GM18505 (cell line): ENCODE measurements at regions not wholly inside any gene's neighbourhood (a gene's known extent, or its start where the extent isn't known, plus 50 kb on each side); places are given as distances from the start of the nearest gene placed in this dataset.
"Not testable (repeated sequence)": the region's sequence is repeated elsewhere in the genome, so short reads cannot be mapped to it uniquely, and the experiment has no call there.

Experiments used
- ATAC-seq: cut with Tn5 transposase; IDR thresholded peaks from one replicate; pipeline ENCODE4 v1.9.1; 2021; ENCODE audit not compliant: unreplicated experiment
- POLR2A ChIP-seq: IDR thresholded peaks from 4 replicates; pipeline ENCODE4 v1.6.1; 2011; ENCODE audit warnings: borderline replicate concordance; ENCODE audit not compliant: insufficient read depth, insufficient read length; ENCODE audit errors: extremely low read depth

DNA sequence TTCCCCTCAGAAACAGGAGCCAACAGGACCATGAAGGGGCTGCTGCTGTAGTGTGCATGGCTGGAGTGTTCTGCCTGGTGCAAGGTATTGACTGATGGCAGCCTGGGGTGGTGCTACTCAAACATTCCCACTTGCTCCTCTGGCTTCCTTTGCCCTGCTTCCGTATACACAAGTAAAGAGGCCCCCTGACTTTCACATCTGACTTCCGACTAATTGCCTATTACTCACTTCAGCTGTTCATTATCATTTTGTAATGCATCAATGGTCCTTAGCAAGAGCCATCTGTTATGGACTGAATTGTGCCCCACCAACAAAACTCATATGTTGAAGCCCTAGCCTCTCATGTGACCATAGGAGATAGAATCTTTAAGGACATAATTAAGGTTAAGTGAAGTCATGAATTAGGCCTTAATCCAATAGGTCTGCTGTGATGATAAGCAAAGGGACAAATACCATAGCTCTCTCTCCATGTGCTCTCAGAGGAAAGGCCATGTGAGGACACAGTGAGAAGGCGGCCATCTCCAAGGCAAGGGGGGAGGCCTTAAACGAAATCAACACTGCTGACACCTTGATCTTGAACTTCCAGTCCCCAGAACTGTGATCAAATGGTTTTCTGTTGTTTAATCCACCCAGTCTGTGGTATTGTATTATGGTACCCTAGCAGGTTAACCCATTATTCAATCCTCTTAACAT is 122.5 kb upstream of the CLNK start:
- ATAC-seq: no peak
- TF ChIP-seq POLR2A: no peak

DNA sequence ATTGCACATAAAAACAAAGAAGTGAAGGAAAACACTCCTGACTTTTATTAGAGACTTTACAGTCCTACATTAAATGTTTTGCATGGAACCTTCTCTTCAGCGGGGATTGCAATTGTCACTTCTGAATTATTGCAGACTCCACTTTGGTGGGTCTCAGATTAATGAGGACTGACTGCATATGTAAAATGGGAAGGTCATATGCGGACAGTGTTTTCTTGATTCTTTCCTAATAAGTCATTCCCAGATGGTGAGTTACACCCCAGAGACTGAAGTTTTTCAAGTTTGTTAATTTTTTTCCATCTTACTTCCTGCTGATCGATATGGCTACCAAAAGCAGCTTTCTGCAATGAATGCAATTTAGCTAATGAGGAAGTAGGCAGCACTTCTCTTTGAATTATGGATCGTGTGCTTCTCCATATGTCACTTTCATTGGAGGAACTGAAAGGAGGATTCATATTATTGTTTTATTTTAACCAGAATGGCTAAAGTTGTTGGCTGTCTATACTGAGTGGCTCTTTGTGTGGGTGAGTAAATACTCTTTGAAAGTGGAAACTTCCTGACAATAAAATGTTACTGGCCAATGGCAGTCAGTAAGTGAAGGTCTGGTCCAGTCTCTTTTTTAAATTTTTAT is 119.3 kb upstream of the CLNK start:
- ATAC-seq: no peak
- TF ChIP-seq POLR2A: no peak

DNA sequence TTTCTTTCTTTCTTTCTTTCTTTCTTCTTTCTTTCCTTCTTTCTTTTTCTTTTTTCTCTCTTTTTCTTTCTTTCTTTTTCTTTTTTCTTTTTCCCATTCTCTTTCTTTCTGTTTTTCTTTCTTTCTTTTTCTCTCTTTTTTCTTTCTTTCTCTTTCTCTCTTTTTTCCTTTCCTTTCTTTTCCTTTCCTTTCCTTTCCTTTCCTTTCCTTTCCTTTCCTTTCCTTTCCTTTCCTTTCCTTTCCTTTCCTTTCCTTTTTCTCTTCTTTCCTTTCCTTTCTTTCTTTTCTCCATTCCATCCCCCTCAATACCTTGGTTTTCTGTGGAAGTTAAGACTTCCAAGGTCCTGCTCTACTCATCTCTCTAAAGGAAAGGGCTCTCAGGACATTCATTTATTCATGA is 102.8 kb upstream of the CLNK start:
- no peak for ATAC-seq
- TF ChIP-seq POLR2A: no peak

DNA sequence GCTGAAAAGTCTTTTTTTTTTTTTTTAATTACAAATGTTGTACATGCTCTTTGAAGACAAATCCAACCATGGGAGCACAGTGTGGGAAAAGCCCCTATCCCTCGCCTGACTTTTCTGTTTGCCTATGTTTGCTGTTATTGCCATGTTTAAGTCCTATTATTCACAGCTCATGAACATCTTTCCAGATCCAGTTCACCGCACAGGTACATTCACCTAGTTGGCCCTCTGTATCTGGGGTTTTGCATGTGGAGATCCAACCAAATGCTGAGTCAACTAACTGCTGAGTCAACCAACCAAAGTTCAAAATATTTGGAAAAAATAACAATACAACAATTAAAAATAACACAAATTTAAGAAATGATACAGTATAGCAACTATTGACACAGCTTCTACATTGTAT is 100.1 kb upstream of the CLNK start:
- TF ChIP-seq POLR2A: no peak
- ATAC-seq: no peak

DNA sequence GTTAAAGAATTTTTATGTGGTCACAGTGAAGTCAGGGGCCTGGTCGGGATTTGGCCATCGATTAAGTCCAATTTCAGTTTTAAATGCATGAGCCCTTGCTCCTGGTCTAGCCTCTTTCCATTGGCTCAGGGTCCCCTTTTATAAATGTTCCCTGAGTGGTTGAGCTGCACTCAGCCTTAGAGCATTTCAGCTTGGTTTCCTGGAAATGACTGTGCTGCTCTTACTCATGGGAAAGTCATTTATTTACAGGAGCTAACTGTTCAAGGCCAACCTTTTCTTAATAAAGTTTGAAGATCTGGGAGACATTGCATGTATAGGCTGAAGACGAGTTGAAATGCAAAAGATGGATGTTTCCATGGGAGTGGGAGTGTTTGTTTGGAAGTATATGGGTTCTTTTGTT is 98.8 kb upstream of the CLNK start:
- TF ChIP-seq POLR2A: no peak
- ATAC-seq: no peak

DNA sequence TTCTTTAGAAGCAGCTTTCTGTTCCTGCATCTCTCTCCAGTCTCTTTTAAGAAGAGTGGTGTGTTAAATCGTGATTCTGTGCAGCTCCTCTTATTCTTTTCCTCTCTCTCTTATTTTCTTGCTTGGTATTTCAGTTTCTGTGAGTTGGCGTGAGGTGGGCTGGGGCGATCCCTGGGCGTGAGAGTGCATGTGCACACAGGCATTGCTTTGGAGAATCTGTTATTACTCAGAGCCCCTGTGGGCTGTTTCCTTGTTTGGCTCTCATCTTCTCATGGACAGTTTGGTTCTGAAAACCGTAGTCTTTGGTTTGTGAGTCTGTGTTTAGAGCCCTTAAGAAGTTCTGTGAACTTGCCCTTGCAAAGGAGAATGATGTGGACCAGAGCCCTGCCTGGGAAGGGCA is 97.2 kb upstream of the CLNK start:
- ATAC-seq: no peak
- TF ChIP-seq POLR2A: no peak

DNA sequence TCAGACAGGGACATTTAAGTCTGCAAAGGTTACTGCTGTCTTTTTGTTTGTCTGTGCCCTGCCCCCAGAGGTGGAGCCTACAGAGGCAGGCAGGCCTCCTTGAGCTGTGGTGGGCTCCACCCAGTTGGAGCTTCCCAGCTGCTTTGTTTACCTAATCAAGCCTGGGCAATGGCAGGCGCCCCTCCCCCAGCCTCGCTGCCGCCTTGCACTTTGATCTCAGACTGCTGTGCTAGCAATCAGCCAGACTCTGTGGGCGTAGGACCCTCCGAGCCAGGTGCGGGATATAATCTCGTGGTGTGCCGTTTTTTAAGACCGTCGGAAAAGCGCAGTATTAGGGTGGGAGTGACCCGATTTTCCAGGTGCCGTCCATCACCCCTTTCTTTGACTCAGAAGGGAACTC is 96.2 kb upstream of the CLNK start:
- not testable (repeated sequence) for ATAC-seq

DNA sequence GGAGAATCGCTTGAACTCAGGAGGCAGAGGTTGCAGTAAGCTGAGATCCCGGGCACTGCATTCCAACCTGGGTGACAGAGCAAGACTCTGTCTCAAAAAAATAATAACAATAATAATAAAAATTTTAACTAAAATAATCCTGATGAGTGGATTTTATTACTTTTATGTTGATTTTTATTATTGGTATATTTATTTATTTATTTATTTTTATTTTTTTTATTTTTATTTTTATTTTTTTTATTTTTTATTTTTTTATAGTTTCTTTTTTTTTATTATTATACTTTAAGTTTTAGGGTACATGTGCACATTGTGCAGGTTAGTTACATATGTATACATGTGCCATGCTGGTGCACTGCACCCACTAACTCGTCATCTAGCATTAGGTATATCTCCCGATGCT is 90.6 kb upstream of the CLNK start:
- not testable (repeated sequence) for ATAC-seq

DNA sequence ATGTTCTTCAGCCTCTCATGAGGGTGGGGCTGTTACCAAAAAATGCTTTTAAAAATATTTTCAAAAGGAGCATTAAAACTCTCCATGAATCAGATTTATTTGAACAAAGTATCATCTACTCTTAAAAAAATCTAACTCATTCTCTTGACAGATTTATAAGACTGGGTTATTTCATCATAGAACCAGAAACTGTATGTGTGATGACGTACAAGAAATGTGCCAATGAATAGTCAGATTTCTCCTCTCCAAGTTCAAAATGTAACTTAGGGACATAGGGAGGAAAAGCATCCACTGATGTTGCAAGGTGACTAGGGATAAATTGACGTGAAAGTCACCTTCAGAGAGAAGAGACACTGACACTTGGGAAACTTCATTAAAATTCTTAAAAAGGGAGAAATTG is 89.1 kb upstream of the CLNK start:
- ATAC-seq: no peak
- no peak for TF ChIP-seq POLR2A

DNA sequence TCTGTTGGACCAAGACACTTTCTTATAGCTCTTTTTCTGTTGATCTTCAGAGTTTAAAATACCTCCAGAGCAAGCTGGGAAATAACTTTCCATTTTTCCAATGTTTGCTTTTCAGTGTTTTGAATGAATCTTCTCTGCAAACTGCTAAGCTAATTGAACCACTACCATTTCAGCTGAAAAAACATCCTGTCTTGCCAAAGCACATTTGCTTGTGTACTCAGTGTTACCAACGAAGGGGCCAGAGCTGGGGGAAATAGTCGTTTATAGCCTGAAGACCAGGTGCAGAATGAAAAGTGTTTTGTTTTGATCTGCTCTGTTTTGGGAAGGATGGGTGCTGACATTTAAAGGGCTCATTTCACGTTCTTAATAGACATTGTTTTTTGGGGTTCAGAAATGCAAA is 88.4 kb upstream of the CLNK start:
- no peak for TF ChIP-seq POLR2A
- no peak for ATAC-seq

DNA sequence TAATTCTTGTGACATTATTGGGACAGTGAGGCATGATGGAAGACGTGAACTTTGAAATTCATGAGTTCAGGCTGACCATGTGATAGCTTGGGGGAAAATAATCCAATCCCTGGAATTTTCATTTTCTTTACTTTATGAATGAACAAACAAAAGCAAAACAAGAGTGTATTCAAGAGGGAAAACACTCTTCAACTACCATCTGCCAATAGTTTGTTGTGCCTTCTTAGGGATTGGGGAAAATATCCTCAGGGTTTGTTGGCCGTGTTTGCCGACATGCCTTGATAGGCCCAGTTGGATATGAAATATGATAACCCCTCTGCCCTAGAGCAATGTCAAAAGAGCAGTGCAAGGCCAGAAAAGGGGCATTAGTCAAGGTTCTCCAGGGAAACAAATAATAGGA is 80.8 kb upstream of the CLNK start:
- ATAC-seq: no peak
- TF ChIP-seq POLR2A: no peak

DNA sequence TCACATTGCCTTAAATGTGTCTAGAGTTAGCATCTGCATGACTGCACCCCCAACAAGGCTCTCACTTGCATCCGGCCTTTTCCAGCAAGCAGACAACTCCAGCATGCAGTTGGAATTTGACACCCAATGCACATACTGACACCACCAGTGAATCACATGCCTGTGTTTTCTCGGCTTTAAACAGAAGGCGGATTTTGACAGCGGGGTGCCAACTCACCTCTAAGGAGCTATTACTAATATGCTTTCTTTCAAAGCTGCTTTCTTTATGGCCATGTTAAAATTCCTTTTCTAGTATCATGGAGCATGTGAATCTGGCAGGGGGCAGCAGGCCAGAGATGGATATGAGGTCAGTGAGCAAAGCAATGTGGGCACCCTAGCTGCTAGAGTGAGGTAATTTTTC is 78.0 kb upstream of the CLNK start:
- TF ChIP-seq POLR2A: no peak
- ATAC-seq: no peak

DNA sequence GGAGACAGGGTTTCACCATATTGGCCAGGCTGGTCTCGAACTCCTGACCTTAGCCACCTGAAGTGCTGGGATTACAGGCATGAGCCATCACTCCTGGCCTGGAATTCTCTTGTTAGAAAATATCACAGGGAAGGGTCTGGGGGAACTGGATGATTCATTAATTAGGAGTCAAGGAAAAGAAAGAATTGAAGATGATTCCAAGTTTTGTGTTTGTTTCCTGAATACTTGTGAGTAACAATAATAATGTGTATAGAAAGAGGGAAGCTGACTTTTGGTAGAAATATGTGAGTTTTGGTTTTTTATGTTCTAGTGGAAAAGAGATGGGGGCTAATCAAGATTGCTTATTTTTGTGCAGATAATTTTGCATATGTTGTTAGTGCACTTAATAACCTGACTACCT is 77.3 kb upstream of the CLNK start:
- TF ChIP-seq POLR2A: no peak
- no peak for ATAC-seq

DNA sequence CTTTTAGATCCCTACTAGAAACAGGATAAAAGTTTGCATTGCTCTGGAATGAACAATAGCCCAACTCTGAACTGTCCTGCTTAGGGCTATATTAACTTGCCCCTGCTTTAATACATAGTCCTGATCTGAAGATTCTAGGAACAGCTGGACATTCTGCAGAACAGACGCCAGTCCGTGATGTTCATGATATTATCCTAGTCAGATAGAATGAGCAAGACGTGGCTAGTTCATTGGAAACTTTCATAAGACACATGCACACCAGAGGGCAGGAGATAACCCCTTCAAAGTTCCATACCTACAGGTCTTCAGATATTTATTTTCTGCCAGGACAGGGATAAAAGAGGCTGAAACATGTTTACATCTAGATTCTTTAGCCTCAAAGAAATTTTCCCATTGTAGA is 75.5 kb upstream of the CLNK start:
- no peak for TF ChIP-seq POLR2A
- no peak for ATAC-seq

DNA sequence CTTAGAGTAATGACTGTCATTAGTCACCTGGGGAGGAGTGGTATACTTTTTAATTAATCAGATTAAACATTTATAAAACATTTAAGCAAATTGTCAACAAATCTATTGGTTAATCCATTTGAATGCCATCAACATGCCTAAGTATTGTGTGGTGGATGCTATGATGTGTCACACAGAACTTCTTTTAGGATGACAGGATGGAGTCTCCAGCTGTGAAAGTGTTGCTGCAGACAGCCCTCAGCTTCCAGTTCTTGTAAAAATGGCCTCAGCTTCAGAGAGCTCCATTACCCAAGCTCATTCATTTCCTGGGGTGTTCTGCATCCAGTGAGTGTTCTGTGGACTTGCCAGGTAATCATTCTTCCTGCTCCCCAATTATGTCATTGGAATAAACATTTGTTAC is 74.3 kb upstream of the CLNK start:
- no peak for ATAC-seq
- no peak for TF ChIP-seq POLR2A
